GM19467 (cell line): ENCODE measurements at regions not wholly inside any gene's neighbourhood (a gene's known extent, or its start where the extent isn't known, plus 50 kb on each side); places are given as distances from the start of the nearest gene placed in this dataset.

Source experiments
- ATAC-seq: cut with Tn5 transposase; IDR thresholded peaks from one replicate; pipeline ENCODE4 v1.9.1; 2021; ENCODE audit warnings: mild to moderate bottlenecking, moderate library complexity; ENCODE audit not compliant: unreplicated experiment

DNA sequence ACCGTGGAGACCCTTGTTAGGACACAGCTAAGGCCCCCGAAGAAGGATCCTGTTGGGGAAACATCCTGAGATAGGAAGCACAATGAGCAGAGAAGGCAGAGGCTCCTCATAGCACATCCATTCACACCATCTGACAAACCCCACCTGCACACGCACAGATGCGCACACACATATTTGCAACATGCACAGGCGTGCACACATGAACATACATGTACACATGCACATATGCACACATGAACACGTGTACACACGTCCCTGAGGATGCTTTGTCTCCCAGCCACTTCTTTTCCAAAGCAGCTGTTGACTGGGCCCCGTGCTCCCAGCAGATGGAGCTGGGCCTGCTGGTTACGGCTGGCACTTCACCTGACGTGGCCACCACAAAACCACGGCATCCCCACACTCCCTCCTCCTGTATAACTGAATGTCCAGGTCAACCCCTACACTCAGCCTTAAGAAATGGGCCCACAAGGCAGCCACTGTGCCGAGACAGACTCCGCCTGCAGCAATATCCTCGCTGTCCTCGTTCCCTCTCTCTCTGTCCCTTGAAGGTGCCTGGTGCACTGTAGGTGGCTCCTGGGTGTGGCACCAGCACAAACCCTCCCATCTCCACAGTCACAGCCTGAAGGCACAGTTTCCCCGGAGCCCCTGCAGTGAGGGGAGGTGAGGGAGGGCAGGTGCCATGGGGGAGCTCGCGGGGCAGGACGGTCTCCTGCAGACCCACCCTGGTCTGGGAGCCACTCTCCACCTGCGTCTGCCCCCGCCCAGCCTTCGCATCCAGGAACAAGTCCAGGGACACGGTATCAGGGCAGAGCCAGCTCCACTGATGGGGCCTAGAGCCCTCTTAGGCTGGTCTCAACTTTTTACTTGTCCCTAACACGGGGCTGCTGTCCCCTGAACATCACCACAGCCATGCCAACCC is 183.0 kb downstream of the RBFOX3 start:
- ATAC-seq, result no peak

DNA sequence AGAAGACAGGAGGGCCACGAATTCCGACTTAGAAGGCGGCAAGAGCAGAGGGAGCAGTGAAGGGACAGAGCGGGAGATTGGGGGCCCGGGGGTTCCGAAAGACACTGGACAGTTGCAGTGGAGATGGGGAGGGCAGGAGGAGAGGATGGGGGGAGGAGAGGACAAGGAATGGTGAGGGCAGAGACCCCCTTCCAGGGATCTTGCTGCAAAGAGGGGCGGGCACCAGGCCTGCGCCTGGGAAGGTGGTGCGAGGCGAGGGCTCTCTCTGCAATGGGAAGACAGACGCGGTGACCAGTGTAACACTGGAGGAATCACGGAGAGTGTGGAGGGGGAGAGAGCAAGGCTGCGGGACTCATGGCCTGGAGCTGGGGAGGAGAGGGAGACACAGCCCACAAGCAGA is 185.2 kb downstream of the RBFOX3 start:
- ATAC-seq, result no peak

DNA sequence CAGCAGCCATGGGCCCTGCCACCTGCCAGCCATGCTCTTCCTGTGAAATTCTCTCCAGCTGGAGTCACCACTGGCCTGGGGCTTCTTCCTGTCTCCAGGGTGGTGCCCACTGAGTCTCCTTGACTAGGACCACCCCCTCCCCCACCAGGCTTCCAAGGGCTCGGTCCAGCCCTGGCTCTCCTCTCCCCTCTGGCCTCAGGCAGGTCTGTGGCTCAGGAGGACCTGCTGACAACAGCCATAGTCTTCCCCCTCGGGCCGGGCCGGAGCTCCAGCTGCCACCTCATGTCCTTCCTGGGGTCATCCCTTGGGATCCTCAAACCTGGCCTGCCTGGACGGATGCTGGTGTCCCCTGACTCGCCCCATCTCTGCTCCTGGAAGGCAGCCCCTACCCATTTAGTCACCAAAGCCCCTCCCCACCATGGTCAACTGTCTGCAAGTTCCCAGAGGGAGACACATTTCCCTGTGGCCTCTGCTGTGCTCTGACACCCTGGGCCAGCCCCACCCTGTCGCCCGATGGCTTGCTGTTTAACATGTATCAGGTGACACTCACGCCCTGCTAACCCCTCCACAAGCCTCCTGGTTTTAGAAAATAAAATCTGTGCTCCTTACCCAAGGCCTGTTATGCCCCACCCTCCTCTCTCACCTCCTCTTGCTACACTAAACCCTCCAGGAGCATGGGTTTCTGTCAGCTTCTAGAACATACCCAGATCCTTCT is 186.2 kb downstream of the RBFOX3 start:
- ATAC-seq, result no peak

DNA sequence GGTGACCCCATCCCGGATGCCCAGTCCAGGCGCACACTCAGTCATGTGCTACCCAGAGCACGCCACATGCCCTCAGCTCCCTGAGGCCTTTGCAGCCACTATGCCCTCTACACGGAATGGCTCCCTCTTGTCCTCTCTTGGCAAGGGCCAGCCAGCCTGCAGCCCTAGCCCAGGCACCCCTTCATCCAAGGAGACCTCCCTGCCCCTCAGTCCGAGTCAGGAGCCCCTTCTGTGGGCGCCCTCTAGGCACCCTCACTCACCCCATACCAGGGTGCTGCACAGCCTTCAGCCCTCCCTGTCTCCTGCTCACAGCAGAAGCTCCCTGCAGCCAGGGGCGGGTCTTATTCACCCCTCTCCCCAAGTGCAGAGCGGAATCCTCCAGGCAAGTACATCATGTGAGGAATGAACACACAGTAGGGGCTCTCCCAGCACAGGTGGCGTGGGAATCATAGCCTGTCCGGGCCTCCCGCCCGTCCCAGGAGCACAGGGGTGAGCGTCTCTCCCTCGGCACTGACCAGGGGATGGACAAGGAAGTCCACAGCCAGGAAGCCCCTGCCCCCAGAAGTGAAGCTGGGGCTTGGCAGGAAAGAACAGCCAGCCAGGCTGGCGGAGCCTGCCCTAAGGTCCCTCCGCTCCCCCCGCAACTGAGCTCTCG is 186.9 kb downstream of the RBFOX3 start:
- no peak for ATAC-seq

DNA sequence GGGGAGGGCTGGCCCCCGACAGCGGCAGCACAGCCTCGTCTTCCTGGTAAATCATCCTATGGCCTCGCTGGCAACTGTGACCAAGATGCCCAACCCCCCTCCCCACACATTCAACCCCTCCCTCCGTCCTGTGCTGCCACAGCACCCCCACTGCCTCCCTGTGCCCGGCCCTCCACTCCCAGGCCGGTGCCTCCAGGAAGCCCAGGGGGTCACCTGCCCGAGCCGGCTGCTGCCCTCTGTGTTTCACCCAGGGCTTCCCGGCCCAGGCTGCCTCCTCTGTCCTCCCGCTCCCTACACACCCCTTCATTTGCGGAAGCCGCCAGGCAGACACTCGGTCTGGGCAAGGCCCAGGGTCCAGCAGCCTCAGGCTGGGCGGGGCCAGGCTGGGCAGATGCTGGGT is 188.6 kb downstream of the RBFOX3 start:
- ATAC-seq, result no peak

DNA sequence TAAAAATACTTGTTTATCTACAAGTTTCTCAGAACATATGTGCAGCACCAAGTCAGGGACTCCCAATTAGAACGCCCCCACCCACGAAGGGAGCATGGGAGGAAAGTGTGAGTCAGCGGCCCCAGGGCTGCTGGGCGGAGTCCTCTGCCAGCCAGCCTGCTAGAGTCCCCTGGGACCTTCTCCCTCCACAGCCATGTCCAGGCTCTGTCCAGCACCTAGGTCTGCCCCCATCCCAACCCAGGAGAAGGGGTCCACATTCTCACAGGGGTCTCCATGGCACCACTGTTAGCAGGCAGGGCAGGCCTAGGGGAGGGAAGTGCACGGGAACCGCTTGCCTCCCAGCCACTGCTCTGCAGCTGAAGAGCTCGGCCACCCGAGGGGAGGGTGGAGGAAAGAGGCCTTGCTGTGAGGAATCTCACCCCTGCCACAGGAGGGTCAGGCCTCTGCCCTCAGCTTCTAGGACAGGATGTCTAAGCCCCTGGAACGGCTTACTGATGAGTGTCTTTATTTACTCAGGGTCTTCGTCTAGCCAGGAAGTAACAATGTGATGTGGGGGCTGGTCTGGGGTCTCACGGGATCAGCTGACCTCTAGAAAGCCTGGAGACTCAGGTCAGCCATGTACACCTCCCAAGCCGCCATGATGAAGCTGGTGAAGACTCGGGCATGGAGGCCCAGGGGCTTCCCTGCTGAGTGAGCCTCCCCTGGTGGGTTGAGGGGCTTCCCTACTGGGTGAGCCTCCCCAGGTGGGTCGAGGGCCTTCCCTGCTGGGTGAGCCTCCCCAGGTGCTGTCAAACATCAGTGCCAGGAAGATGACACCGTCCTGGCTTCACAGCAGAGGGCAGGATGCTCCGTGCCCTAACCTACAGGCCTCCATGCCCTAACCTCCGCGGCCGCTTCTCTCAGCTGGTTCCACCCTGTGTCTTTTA is 190.3 kb downstream of the RBFOX3 start:
- no peak for ATAC-seq

DNA sequence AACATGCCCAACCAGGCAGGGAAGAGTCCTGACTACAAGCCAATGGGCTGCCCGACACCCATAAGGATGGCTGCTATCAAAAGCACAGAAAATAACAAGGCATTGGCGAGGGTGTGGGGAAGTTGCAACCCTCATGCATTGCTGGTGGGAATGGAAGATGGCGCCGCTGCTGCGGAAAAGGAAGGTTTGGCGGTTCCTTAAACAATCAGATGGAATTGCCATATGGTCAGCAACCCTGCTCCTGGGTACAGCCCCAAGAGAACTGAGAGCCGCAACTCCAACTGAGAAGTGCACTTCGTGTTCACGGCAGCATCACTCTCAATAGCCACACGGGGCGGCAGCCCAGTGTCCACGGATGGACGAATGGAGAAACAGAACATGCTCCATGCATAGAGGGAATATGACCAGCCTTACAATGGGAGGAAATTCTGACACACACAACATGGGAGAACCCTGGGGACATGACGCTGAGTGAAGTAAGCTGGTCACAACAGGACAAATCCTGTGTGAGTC is 193.3 kb downstream of the RBFOX3 start:
- ATAC-seq, result no peak

DNA sequence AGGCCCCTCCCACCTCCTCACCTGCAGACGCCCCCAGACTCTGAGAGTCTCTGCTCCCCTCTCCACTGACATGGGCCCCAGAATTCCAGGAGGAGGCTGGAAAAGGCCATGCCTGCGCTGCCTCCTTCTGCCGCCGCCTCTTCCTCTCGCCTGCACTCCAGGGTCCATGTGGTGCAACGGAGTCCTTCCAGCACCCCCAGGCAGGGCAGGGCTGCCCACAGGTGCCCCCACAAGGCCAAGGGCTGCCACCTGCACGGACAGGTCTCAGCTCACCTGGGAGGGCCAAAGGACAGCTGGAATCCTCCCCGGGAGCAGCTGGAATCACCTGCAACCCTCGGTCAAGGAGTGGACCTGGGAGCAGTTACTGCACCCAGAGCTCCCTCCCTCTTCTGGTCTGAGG is 194.9 kb downstream of the RBFOX3 start:
- no peak for ATAC-seq

DNA sequence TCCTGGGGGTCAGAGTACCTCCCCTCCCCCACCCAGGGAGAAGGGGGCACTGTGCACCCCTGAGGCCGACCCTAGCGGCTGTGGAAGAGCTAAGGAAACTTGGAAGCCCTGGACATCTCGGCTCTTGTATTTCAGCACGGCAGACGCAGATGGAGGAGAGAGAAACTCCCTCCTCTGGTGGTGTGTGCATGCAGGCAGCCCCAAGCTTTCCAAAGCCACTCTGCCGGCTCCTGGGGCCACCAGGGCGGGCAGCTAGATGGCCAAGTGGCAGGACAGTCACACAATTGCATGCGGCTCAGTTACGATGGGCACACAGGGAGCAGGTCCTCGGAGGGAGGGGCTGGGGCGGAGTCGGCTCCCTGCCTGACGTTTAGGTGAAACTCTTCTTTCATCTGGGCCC is 195.5 kb downstream of the RBFOX3 start:
- ATAC-seq, result no peak

DNA sequence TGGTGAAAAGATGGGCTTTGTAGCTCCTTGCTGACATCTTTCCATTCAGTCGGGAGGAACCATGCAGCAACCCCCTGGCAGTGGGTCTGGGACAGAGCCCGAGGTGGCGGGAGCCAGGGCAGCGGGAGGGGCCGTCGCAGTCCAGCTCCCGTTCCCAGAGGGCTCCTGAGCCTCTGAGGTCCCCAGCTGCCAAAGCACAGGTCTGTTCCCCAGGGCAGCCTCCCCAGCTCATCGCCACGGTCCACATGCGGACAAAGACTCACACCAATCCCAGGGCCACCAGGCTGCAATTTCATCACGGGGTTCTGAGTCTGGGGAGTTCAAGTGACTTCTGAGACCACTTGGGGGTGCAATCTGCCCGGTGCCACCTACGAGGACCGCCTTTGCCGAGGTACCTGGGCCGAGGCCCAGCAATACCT is 196.0 kb downstream of the RBFOX3 start:
- no peak for ATAC-seq

DNA sequence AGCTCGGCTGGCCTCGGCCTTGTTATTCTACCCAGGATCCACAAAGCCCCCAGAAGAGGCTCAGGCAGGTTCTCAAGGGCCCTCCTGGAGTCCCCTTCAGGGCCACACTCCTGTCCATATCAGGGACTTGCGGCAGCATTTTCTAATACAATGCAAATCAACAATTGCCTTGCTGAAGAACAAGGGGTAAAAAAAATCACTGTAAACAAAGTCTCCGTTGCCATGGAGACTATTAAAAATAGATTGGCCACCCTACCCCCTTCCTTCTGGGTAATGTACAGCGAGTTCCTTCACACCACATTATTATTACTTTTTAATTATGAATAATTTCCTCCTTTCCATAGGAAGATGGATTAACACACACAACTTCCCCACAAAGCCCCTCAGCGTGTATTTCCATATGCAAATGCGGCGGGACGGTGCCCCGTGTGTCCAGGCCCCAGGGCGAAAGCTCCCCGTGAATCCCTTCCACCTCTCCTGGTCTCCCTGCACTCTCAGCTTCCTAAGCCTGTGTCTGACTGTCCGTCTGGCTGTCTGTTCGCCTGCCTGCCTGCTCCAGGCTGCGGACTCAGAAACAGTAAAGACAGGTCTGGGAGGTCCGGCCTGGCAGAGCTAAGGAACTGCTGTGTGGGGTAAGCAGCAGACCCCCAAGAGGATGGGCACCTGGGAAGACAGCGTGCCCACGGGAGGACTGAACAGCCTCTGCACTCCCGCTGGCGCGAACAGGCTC is 196.6 kb downstream of the RBFOX3 start:
- ATAC-seq, result no peak

DNA sequence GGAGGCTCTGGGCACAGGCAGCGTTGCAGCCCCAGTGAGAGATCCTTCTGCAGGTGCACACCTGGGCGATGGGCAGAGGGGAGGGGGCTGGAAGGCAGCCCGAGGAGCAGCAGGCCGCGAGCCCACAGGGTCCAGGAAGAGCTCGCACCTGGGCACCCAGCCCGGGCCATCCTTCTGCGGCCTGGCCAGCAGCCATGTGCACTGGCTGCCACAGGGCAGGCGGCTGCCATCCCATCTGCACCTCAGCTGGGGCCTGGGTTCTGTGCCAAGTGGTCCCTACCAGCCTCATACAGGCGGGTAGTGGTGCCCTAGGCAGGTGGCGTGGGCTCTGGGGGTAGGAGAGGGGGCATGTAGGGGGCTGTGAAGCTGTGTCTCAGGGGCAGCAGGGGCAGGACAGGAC is 197.2 kb downstream of the RBFOX3 start:
- no peak for ATAC-seq

DNA sequence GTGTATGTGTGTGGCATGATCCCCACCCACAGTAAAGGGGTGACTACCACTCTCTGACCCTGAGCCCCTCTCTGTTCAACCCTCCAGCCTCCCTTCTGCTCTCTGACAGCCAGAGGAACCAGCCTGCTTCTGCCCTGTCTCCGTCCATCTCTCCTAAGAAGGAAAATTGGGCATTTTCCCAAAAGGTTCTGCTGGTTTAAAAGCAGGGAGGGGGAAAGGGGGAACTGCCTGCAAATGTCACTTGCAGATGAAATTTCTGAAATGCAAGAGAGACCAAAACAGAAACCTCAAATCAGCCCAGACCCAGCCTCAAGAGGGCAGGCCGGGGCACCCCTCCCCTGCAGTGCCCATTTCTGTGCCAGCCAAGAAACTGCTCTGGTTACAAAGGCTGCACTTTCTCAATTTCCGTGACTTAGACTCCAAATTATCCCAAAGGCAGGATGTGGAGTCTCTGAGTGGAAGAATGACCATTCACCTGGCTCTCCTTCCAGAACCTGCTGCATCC is 197.9 kb downstream of the RBFOX3 start:
- ATAC-seq, result no peak

DNA sequence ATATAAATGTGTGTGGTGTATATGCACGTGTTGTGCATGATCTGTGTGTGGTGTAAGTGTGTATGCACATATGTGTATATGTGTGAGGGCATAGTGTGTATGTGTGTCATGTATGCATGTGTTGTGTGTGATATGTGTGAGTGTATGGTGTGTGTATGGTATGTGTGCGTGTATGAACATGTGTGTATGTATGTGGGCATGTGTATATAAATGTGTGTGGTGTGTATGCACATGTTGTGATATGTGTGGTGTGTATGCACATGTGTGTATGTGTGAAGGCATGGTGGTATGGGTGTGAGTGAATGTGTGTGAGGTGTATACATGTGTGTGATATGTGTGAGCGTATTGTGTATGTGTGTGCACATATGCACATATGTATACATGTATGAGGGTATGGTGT is 198.7 kb downstream of the RBFOX3 start:
- ATAC-seq, result no peak

DNA sequence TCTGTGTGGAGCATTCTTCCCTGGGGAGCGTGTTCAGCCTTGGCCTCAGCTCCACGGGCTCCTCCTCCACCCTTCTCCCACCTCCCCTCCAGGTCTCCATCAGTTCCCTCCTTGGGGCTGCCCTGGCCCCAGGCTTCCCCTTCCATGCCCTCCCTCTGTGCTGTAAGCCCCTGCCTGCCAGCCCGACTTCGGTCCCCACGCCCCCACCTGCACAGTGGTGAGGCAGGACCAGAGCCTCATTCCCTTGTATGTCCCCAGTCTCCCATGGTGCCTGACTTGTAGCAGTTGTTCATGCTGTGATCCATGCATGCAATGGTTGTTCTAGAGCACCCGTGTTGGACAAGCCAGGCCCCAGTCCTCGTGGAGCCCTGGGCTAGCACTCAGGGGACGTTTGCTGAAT is 199.4 kb downstream of the RBFOX3 start:
- no peak for ATAC-seq

DNA sequence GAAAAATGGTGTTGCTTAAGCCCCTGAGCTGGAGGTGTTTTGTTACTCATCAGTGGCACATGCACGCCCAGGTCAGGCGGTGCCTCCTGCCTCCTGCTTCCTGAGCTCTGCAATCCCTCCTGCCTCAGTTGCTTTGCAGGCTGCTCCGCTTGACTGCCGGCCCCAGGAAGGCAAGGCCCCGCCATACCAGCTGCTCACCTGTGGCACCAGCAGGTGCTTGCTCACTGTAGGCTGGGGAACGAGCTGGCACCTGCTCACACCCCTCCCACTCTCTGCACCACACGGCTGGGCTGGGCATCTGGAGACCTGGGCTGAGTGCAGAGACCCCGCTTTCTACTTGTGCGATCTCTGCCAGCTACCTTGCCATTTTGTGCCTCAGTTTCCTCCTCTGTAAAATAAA is 200.2 kb downstream of the RBFOX3 start:
- ATAC-seq, result no peak

DNA sequence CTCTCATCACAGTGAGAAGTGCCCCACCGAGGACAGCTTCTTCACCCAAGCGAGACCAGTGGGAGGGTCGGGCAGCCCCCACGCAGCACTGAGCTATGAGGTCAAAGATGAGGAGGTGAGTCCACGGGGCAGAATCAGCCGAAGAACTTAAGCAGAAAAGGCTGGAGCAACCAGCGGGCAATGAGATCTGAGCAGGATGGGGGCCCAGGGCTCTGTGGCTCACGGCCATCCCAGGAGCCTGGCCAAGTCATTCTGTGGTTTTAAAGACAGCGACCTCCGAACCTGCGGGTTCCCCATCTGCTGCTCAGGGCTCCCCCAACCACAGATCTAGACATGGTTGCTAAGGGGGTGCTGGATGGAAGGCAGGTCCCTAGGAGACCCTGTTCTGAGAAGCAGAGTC is 202.6 kb downstream of the RBFOX3 start:
- ATAC-seq, result no peak

DNA sequence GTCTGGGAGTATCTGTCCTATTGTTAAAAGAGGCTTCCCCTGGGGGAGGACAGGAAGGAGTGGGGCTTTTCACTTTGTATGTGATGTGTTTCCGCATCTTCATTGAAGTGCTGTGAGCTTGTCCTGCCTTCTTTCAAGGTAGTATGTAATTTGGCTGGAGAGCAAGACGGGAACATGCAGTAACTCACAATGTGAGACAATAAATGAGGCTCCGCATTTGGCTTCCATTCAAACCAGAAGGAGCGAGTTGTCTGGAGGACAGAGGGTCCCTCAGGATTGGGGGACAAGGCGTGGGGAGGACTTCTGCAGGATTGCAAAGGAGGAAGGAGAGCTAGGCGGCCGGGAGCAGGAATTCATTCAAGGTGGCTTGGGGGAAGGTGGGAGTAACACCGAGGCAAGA is 203.5 kb downstream of the RBFOX3 start:
- no peak for ATAC-seq

DNA sequence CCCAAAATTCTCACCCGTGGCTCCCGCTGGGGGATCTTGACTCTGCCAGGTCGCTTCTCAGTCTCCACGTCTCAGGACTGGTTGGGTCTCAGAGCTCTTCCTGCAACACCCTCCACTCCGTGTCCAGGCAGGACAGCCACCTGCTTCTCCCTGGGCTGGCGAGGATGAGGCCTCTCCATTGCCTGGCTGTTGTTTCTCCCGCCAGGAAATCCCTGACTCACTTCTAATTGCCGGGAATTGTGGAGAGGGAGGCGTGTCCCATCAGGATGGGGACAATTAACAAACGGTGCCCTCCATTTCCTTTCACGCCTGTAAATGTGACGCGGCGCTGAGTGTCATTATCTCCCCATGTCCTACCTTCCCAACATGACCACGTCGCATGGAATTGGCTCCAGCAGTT is 204.5 kb downstream of the RBFOX3 start:
- ATAC-seq, result no peak

DNA sequence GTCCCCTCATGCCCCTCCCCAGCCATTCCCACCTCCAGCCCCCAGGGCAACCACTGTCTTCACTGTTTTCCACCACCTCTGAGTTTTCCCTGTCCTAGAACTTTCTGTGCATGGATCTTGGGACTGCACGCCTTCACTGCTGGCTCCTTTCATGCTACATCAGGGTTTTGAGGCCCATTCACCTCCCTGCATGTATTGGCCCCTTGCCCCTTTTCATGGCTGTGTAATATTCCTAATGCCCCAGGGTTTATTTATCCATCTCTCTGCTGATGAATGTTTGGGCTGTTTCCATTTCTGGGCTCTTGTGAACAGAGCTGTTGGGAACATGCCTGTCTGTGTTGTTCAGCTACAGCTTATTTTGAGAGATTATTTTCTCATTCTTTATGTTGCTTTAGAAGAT is 205.0 kb downstream of the RBFOX3 start:
- ATAC-seq, result no peak
